Mucosa of rectum (tissue), 2 donors: ENCODE measurements at regions not wholly inside any gene's neighbourhood (a gene's known extent, or its start where the extent isn't known, plus 50 kb on each side); places are given as distances from the start of the nearest gene placed in this dataset.

Experiments
- H3K27ac ChIP-seq, 2 donors: one replicate each; pipeline ENCODE4 v1.7.0; 2013; ENCODE audit warnings: inconsistent platforms in 2 of 2, low read depth in 2 of 2, low read length in 2 of 2
- H3K27me3 ChIP-seq, 2 donors: one replicate each; pipeline ENCODE4 v1.7.0; 2013; ENCODE audit warnings: low read length in 2 of 2; ENCODE audit not compliant: control insufficient read depth in 2 of 2, insufficient read depth in 2 of 2
- H3K36me3 ChIP-seq, 2 donors: one replicate each; pipeline ENCODE4 v1.7.0; 2013; ENCODE audit warnings: low read length in 2 of 2; ENCODE audit not compliant: control insufficient read depth in 2 of 2, insufficient read depth in 2 of 2
- H3K4me1 ChIP-seq, 2 donors: one replicate each; pipeline ENCODE4 v1.7.0; 2013; ENCODE audit warnings: low read length in 2 of 2, mild to moderate bottlenecking in 1 of 2; ENCODE audit not compliant: control insufficient read depth in 2 of 2, insufficient read depth in 2 of 2
- H3K4me3 ChIP-seq, 2 donors: one replicate each; pipeline ENCODE4 v1.7.0; 2013; ENCODE audit warnings: low read length in 2 of 2
- H3K9ac ChIP-seq, 2 donors: one replicate each; pipeline ENCODE4 v1.7.0; 2013; ENCODE audit warnings: low read length in 2 of 2, low read depth in 1 of 2, mild to moderate bottlenecking in 1 of 2
- H3K9me3 ChIP-seq, 2 donors: one replicate each; pipeline ENCODE4 v1.7.0; 2013; ENCODE audit warnings: low read length in 2 of 2; ENCODE audit not compliant: control insufficient read depth in 2 of 2
- donor health status: healthy.
- donor health status: Normal muscosa, but diverticular disease.

- no peaks in the 10 kb centered on the region for H3K4me1 ChIP-seq
Observed at GRCh38 chr2:13542642-13543041, 825.9 kb downstream of the TRIB2 start.

GRCh38 chr2:13543550-13543949 lies 826.8 kb downstream of the TRIB2 start:
- Histone ChIP-seq H3K9ac (no peak overlapping the region), H3K36me3 (no peaks in the 10 kb centered on the region), H3K9me3 (peaks cover 0 to 2% of the 10 kb centered on the region in 2 donors), H3K4me1 (no peaks in the 10 kb centered on the region), H3K27ac (no peak overlapping the region), H3K27me3 (no peaks in the 10 kb centered on the region), H3K4me3 (no peak overlapping the region)

More at GRCh38 chr2:13542642-13543041, 825.9 kb downstream of the TRIB2 start:
- H3K9ac ChIP-seq = no peak overlapping the region
- H3K27me3 ChIP-seq = no peaks in the 10 kb centered on the region
- H3K9me3 ChIP-seq = peaks cover 0 to 2% of the 10 kb centered on the region in 2 donors
- H3K4me3 ChIP-seq = no peak overlapping the region
- H3K27ac ChIP-seq = no peak overlapping the region
- H3K36me3 ChIP-seq = no peaks in the 10 kb centered on the region

- Histone ChIP-seq H3K4me1 (no peaks in the 10 kb centered on the region), H3K27ac (no peak overlapping the region), H3K9ac (no peak overlapping the region), H3K4me3 (no peak overlapping the region), H3K9me3 (peaks cover 0 to 2% of the 10 kb centered on the region in 2 donors), H3K36me3 (no peaks in the 10 kb centered on the region), H3K27me3 (no peaks in the 10 kb centered on the region)
Observed at GRCh38 chr2:13545320-13545719, 828.6 kb downstream of the TRIB2 start.

GRCh38 chr2:13546131-13546530 lies 829.4 kb downstream of the TRIB2 start:
- Histone ChIP-seq H3K4me3 (no peak overlapping the region), H3K36me3 (no peaks in the 10 kb centered on the region), H3K9ac (no peak overlapping the region), H3K27ac (no peak overlapping the region), H3K9me3 (peaks cover 0 to 2% of the 10 kb centered on the region in 2 donors), H3K4me1 (no peaks in the 10 kb centered on the region), H3K27me3 (no peaks in the 10 kb centered on the region)

- H3K9me3 ChIP-seq = no peaks in the 10 kb centered on the region
- no peaks in the 10 kb centered on the region for H3K27me3 ChIP-seq
- no peak overlapping the region for H3K27ac ChIP-seq
Observed at GRCh38 chr2:13550285-13551231, 833.8 kb downstream of the TRIB2 start.

GRCh38 chr2:13558368-13558767 lies 841.6 kb downstream of the TRIB2 start:
- no peak overlapping the region for H3K9ac ChIP-seq
- no peak overlapping the region for H3K27ac ChIP-seq
- H3K9me3 ChIP-seq = no peaks in the 10 kb centered on the region
- H3K4me3 ChIP-seq = no peak overlapping the region
- H3K4me1 ChIP-seq = no peaks in the 10 kb centered on the region
- H3K27me3 ChIP-seq = no peaks in the 10 kb centered on the region
- no peaks in the 10 kb centered on the region for H3K36me3 ChIP-seq

More at GRCh38 chr2:13550285-13551231, 833.8 kb downstream of the TRIB2 start:
- no peak overlapping the region for H3K4me3 ChIP-seq
- no peak overlapping the region for H3K9ac ChIP-seq
- no peaks in the 10 kb centered on the region for H3K4me1 ChIP-seq
- no peaks in the 10 kb centered on the region for H3K36me3 ChIP-seq

- no peaks in the 10 kb centered on the region for H3K27me3 ChIP-seq
- H3K27ac ChIP-seq = no peak overlapping the region
- no peaks in the 10 kb centered on the region for H3K36me3 ChIP-seq
- H3K4me3 ChIP-seq = no peak overlapping the region
- no peaks in the 10 kb centered on the region for H3K4me1 ChIP-seq
- H3K9ac ChIP-seq = no peak overlapping the region
- no peaks in the 10 kb centered on the region for H3K9me3 ChIP-seq
Observed at GRCh38 chr2:13560322-13560721, 843.6 kb downstream of the TRIB2 start.

- H3K9me3 ChIP-seq = peaks cover 0 to 4% of the 10 kb centered on the region in 2 donors
- no peaks in the 10 kb centered on the region for H3K27me3 ChIP-seq
- no peaks in the 10 kb centered on the region for H3K36me3 ChIP-seq
- no peak overlapping the region for H3K9ac ChIP-seq
- H3K27ac ChIP-seq = no peak overlapping the region
- no peaks in the 10 kb centered on the region for H3K4me1 ChIP-seq
- no peak overlapping the region for H3K4me3 ChIP-seq
Observed at GRCh38 chr2:13572466-13572865, 855.7 kb downstream of the TRIB2 start.

- Histone ChIP-seq H3K4me3 (no peak overlapping the region), H3K9me3 (peaks cover 0 to 4% of the 10 kb centered on the region in 2 donors), H3K36me3 (no peaks in the 10 kb centered on the region), H3K4me1 (no peaks in the 10 kb centered on the region), H3K27ac (no peak overlapping the region), H3K9ac (no peak overlapping the region), H3K27me3 (no peaks in the 10 kb centered on the region)
Observed at GRCh38 chr2:13574831-13575230, 858.1 kb downstream of the TRIB2 start.

GRCh38 chr2:13576406-13577036 lies 859.8 kb downstream of the TRIB2 start:
- Histone ChIP-seq H3K36me3 (no peaks in the 10 kb centered on the region), H3K27me3 (no peaks in the 10 kb centered on the region), H3K27ac (no peak overlapping the region), H3K4me3 (no peak overlapping the region), H3K9ac (no peak overlapping the region), H3K9me3 (peaks cover 0 to 4% of the 10 kb centered on the region in 2 donors), H3K4me1 (no peaks in the 10 kb centered on the region)
